Choroid plexus epithelial cell (primary cell): ENCODE measurements at regions not wholly inside any gene's neighbourhood (a gene's known extent, or its start where the extent isn't known, plus 50 kb on each side); places are given as distances from the start of the nearest gene placed in this dataset.

Experiments used
- DNase-seq: peaks from one replicate; pipeline ENCODE4 v3.0.0-alpha.2; 2010; ENCODE audit warnings: low read depth
- H3K4me3 ChIP-seq: 2 replicates; pipeline ENCODE4 v1.5.1; 2011; ENCODE audit warnings: low read depth, mild to moderate bottlenecking, control low read depth, low read length, moderate library complexity
- CTCF ChIP-seq: conservative IDR thresholded peaks from 2 replicates; pipeline ENCODE4 v1.5.1; 2011; ENCODE audit warnings: low read depth, mild to moderate bottlenecking, control low read depth, inconsistent platforms, low read length, moderate library complexity

- no peak for DNase-seq
- no peak for TF ChIP-seq CTCF
These were observed 249.5 kb upstream of the IGF1R start for GRCh38 chr15:98398886-98399285.

GRCh38 chr15:98400120-98400519, 248.2 kb upstream of the IGF1R start:
- no peak overlapping the region for H3K4me3 ChIP-seq
- no peak for TF ChIP-seq CTCF
- no peak for DNase-seq

More at GRCh38 chr15:98398886-98399285, 249.5 kb upstream of the IGF1R start:
- H3K4me3 ChIP-seq: no peak overlapping the region

GRCh38 chr15:98401029-98401428, 247.3 kb upstream of the IGF1R start:
- no peak overlapping the region for H3K4me3 ChIP-seq

GRCh38 chr15:98402486-98402885, 245.9 kb upstream of the IGF1R start:
- H3K4me3 ChIP-seq: no peak overlapping the region
- TF ChIP-seq CTCF: no peak
- no peak for DNase-seq

More at GRCh38 chr15:98401029-98401428, 247.3 kb upstream of the IGF1R start:
- no peak for TF ChIP-seq CTCF
- no peak for DNase-seq

- no peak overlapping the region for H3K4me3 ChIP-seq
- TF ChIP-seq CTCF: no peak
- no peak for DNase-seq
These were observed 245.2 kb upstream of the IGF1R start for GRCh38 chr15:98403169-98403568.

GRCh38 chr15:98403569-98403968, 244.8 kb upstream of the IGF1R start:
- no peak overlapping the region for H3K4me3 ChIP-seq
- no peak for DNase-seq
- TF ChIP-seq CTCF: no peak

GRCh38 chr15:98405013-98405412, 243.3 kb upstream of the IGF1R start:
- TF ChIP-seq CTCF: no peak
- no peak overlapping the region for H3K4me3 ChIP-seq

More at GRCh38 chr15:98405013-98405412, 243.3 kb upstream of the IGF1R start:
- DNase-seq: no peak
